Dermis blood vessel endothelial cell (primary cell): ENCODE measurements at regions not wholly inside any gene's neighbourhood (a gene's known extent, or its start where the extent isn't known, plus 50 kb on each side); places are given as distances from the start of the nearest gene placed in this dataset.

Experiments used
- DNase-seq: peaks from one replicate; pipeline ENCODE4 v3.0.0; 2010

DNA sequence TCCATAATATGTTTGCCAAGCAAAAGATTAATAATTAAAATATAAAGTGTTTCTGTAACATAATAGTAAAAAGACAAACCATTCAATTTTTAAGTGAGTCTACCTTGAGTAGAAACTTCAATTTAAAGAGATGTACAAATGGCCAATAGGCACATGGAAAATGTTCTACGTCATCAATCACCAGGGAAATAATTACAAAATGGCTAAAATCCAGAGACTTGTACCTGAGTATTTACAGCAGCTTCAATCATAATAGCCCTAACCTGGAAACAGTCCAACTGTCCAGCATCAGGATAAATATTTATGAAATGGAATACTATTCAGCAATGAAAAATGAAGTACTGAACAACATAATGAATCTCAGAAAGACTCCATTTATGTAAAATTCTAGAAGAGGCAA lies 95.5 kb upstream of the FAR2 start:
- peak; percentile 17 for DNase-seq

DNA sequence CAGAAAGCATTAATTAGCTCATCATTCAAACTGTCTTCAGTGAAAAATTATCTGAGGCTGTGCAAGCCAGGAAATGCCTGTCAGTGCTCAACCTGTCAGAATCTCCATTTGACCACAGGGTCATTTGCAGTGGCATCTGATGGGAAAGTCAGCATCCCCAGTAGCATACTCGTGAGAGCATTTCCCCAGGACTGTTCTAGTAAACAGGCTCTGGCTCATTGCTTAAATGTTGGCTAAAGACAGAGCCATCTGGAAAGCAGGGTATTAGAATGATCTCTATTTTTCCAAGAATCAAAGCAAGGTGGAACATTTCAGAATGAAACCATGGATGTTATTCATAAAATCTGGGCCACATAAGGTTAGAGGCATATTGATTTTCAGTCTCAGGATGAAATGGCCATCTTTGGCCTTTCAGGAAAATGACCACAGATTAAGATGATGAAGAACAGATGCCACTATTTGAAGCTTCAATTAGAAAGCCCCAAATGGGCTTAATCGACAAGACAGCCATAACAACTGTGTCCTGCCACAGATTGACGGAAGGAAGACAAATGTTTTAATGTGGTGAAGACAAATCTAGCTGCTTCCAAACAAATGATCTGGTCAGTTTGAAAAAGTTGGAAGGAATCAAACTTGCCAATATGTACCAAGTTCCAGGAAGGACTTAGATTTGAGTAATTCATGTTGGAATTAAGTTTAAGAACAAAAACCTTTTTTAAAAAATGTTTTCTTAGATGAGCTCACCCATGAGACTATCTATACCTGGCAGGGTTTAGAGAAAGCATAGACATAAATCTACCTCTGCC lies 94.0 kb upstream of the FAR2 start:
- no peak for DNase-seq

DNA sequence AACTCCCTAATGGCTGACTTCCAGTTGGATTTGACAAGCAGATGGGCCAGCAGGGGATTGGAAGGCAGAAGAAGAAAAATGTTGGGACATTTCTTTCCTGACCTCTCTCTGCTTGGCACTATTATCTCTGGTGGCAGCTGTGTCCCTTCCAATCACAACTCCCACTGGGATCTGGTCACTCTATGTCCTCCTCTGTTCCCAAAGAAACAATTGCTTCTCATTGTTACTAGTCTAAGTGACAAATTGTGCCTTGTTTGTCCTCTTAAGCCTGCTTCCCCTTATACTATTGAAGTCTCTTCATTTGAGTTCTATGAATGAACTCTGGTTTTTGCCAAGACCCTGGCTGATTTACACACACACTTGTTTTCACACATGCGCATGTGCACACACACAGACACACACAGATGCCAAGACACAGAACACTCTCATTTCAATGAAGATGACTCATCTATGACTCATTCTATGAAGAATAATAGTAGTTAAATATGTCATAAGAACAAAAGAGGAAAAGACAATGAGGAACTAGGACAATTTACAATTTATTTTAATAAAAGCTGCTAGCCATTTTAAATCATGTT lies 83.0 kb upstream of the FAR2 start:
- peak; percentile 33 for DNase-seq

DNA sequence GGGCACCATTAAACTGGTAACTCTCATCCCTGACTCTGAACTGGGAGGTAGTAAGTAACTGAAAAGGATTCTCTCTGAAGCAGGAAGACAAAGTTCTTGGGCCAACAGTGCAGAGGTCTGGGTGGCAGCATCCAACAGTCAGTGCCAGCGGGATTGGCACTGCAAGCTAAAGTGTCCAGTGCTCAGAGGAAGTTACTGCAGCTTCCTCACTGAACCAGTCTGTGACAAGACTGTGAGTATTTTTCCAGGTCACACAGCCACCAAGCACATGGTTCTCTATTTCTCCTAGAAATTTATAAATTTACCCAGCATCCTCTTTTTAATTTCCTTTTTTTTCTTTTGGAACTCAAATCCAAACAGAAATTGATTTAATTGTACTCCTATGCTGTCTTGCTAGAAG lies 81.6 kb upstream of the FAR2 start:
- DNase-seq = no peak

DNA sequence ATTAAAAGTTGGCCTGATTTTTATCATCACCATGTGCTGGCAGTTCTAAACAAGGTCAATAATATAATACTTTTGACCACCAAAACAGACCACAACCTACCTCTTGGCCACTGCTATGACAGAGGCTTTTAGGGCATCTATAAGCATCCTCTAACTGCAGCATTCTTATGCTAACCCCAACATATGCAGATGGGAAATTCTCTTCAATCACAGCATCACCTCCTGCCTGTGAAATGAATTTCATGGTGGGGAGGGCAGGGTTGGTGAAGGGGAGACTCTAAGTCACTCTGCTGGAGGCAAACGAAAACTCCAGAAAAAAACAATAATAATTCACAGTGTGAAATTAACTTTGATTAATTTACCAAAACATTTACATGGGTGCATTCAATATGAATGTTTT lies 78.8 kb upstream of the FAR2 start:
- no peak for DNase-seq

DNA sequence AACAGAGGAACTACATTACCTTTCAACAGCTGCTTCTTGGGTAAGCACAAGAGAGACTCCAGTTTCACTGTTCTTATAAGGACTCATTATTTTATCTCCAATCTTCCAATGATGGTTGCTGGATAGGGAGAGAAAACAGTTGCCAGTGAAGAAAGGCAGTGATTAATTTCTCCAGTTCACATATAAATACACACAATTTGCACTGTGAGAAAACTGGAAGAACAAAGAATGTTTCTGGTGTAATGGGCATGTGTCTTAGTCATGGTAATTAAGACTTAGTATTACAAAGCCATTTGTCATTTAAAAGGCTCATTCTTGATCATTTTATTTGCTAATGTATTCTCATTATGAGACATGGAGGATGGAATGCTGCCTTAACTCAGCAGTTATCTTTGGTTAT lies 78.0 kb upstream of the FAR2 start:
- DNase-seq = no peak

DNA sequence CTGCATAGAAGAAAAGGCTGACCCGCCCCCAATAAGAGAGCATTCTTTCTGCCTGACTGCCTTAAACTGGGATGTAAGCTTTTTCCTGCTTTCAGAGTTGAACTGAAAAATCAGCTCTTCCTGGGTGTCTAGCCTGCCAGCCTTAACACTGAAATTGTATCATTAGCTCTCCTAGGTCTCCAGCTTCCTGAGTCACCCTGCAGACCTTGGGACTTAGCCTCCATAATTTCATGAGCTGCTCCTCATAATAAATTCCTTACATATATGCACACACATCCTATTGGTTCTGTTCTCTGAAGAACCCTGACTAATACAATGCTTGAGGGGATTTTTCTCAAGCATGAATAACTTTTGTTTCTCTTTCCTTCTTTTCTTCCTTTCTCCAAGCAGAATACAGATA lies 76.4 kb upstream of the FAR2 start:
- DNase-seq = no peak

DNA sequence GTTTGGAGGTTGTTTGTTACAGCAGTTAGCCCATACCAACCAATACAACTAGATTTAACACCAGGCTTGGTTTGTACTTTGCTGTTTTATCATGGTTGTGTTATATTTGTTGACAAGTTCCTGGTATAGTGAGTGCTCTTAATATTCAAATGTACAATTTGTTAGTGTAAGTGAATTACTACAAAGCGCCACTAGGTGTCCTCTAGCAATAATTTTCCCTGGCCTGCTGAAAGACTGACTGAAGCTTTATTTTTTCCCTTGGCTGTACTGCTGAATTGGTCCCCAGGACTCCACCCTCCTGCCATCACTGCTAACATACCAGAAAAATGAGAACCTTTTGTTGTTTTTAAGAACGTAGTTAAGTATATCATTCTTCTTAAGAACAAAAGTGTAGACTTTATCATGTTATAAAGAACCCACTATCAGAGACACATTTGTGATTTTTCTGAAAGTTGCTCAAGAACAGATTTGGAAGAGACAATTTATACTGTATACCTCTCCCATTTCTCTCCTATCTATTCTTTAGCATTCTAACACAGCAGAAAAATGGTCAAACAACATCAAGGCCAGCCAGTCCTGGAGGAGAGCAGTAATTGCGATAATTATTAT lies 75.3 kb upstream of the FAR2 start:
- peak; percentile 68 for DNase-seq

DNA sequence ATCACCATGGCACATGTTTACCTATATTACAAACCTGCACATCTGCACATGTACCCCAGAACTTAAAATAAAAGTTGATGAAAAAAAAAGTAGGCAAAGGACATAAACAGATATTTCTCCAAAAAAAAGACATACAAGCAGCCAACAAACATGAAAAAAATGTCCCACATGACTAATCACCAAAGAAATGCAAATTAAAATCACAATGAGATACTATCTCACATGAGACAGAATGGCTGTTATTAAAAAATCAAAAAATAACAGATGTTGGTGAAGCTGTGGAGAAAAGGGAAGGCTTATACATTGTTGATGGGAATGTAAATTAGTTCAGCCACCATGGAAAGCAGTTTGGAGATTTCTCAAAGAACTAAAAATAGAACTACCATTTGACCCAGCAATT lies 68.0 kb upstream of the FAR2 start:
- DNase-seq = no peak

DNA sequence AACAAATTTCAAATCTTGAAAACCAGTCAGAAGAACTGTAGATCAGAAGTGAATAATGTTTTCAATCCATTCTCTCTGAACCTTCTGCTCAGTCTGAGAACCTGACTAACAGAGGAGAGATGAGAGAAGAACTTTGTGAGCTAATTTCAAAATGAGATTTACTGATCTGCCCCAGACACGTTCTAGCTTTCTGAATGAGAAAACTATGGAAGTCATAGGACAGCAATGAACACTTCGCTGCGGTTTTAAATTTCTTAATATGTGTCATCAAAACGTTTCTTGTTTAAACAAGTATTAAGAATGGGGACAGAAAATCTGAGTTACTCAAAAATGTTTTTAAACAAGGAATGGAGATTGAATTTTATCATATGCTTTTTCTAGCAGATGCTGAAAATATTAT lies 66.6 kb upstream of the FAR2 start:
- DNase-seq = no peak

DNA sequence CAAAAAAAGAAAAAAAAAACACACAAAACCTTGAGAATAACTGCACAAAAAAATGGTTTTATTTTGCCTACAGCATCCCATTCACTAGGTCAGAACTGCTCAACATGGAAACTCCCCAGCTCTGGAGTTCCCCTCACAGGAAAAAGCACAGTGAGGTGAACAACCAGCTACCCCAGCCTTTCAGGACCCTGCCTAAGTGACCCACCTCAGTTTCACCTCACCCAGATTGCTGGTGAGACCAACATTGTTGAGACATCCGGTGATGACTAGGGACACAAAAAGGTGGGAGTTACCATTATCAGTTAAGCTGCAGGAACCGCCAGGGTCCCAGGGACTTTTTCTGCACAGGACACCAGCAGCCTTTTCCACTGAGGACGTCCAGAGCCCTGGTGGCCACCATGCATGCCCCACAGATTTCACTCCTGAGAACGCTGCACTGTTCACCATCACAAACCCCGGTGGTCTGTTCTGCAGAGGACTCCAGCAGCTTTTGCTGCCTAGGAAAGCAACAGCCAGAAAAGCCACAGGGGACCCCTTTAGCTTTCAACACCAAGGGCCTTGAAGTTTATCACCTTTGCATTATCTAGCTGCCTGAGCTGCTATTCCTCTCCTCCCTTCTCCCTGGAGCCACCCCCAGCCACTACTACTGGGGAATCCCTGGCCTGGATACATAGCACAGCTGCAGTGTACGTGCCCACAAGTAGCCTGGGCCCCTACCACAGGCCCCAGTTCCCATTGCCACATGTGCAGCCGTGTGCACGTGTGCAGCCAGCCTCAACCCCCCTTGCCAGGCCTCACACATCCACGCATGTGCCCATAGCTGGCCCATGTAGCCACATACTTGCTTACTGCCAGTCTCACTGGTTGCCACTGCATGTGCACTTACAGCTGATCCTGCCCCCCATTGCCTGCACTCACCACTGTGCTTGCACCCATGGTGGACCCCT lies 62.5 kb upstream of the FAR2 start:
- DNase-seq = no peak

DNA sequence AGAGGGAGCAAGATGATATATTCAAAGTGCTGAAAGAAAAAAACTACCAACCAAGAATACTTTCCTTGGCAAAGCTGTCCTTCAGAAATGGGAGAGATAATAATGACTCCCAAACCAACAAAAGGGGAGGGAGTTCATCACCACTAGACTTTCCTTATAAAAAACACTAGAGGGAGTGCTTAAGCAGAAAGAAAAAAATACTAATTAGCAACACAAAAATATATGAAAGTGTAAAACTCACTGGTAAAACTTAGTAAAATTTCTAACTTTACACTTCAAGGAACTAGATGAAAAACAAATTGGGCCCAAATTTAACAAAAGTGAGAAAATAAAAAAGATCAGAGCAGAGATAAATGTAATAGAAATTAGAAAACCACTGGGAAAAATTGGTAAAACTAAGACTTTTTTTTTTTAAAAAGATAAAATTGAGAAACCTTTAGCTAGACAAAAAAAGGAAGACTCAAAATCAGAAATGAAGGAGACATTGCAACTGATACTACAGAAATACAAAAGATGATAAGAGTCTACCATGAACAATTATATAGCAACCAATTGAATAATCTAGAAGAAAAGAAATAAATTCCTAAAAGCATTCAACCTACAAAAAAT lies 60.4 kb upstream of the FAR2 start:
- peak; percentile 55 for DNase-seq
